ENCODE measurements at regions not wholly inside any gene's neighbourhood (a gene's known extent, or its start where the extent isn't known, plus 50 kb on each side); places are given as distances from the start of the nearest gene placed in this dataset.

GRCh38 chr14:54220071-54220703 lies 176.6 kb upstream of the CDKN3 start:
- Histone ChIP-seq H3K4me3 (ENCODE audit: low read length) (no peak overlapping the region), H3K36me3 (ENCODE audit: control insufficient read depth, insufficient read depth, low read length) (no peaks in the 10 kb centered on the region), H3K9me3 (ENCODE audit: control insufficient read depth, insufficient read depth, low read length) (no peaks in the 10 kb centered on the region), H3K27ac (ENCODE audit: low read length) (no peak overlapping the region), H3K4me1 (ENCODE audit: control insufficient read depth, insufficient read depth, low read length) (peaks cover 6% of the 10 kb centered on the region), H3K27me3 (ENCODE audit: control insufficient read depth, insufficient read depth, low read length) (peaks cover 24% of the 10 kb centered on the region)
- DNase-seq (no peak), ATAC-seq (no peak)
- TF ChIP-seq, protein P1, sequence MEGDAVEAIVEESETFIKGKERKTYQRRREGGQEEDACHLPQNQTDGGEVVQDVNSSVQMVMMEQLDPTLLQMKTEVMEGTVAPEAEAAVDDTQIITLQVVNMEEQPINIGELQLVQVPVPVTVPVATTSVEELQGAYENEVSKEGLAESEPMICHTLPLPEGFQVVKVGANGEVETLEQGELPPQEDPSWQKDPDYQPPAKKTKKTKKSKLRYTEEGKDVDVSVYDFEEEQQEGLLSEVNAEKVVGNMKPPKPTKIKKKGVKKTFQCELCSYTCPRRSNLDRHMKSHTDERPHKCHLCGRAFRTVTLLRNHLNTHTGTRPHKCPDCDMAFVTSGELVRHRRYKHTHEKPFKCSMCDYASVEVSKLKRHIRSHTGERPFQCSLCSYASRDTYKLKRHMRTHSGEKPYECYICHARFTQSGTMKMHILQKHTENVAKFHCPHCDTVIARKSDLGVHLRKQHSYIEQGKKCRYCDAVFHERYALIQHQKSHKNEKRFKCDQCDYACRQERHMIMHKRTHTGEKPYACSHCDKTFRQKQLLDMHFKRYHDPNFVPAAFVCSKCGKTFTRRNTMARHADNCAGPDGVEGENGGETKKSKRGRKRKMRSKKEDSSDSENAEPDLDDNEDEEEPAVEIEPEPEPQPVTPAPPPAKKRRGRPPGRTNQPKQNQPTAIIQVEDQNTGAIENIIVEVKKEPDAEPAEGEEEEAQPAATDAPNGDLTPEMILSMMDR (IDR thresholded peaks at IDR 0.05), result no peak
- Mint-ChIP-seq H3K4me3 (no peak overlapping the region), H3K36me3 (no peaks in the 10 kb centered on the region), H3K9me3 (peaks cover 0 to 2% of the 10 kb centered on the region in 2 donors), H3K4me1 (peaks cover 0 to 5% of the 10 kb centered on the region in 2 donors), H3K27ac (no peak overlapping the region), H3K27me3 (ENCODE audit: low read depth in 2 of 2) (peaks cover 36 to 82% of the 10 kb centered on the region in 2 donors)
- WGBS (ENCODE audit: insufficient coverage), result 5% methylated on average over 24 of the region's 28 CpGs
- intact Hi-C loops (cut with micrococcal nuclease), result no loop called here

DNA sequence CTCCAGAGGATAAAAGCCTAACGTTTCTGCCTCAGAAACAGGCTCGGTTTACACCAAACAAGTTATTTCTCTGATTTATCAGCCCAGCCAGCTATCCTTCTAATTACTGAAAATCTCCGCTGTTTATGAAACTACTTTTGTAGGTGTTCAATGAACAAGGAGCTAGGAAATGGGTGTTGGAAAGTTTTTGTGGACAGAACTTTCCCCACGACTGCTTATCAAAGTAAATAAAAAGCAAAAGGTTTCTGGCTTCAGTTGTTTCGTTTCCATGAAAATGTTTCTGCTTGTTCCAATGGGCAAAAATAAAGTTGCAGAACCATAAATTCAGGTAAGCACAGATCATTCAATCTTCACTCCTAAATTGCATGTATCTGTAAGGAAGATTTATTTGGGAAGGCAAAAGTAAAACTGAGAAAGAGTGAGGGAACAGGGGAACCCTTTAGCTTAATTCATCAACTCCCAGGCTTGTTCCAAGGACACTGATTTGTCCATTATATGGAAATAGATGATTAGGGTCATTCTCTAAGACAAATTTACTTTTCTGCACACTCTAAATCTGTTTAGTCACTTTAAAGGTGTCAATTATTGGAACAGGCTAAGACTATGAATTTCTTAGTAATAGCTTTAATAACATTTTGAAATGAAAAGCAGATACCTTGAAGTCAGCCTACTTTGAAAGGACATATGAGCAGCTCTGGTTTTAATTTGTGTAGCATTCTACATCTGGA lies 175.9 kb upstream of the CDKN3 start:
- WGBS (ENCODE audit: insufficient coverage), result 21% methylated on average over 4 of the region's 5 CpGs
- peaks cover 0 to 2% of the 10 kb centered on the region in 2 donors for H3K9me3 Mint-ChIP-seq

DNA sequence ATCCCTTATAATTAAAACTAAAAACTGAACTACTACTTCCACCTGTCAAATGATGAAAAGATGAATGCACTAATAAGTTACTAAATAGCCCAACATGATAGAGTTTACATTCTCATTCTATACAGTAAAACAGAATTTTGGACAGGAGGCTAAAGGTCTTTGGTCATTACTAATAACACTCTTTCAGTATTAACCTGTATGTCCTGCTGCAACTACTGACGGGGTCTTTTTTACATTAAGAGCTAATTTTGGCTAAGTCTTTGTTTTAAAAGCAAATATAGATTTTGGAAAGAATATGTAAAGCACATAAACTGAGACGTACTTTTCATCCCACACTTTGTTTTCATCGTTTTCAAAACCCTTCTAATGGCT lies 175.4 kb upstream of the CDKN3 start:
- Histone ChIP-seq H3K9me3 (ENCODE audit: control insufficient read depth, insufficient read depth, low read length) (no peaks in the 10 kb centered on the region), H3K27ac (ENCODE audit: low read length) (no peak overlapping the region), H3K36me3 (ENCODE audit: control insufficient read depth, insufficient read depth, low read length) (no peaks in the 10 kb centered on the region), H3K27me3 (ENCODE audit: control insufficient read depth, insufficient read depth, low read length) (peaks cover 24% of the 10 kb centered on the region), H3K4me3 (ENCODE audit: low read length) (no peak overlapping the region), H3K4me1 (ENCODE audit: control insufficient read depth, insufficient read depth, low read length) (peaks cover 6% of the 10 kb centered on the region)
- peaks cover 0 to 5% of the 10 kb centered on the region in 2 donors for H3K4me1 Mint-ChIP-seq
- no peak overlapping the region for H3K4me3 Mint-ChIP-seq
- WGBS (ENCODE audit: insufficient coverage), result no CpG with 5 or more reads among the region's 3 CpGs
- no peaks in the 10 kb centered on the region for H3K36me3 Mint-ChIP-seq
- H3K27ac Mint-ChIP-seq, result no peak overlapping the region
- TF ChIP-seq, protein P1 (IDR thresholded peaks at IDR 0.05), result no peak
- H3K27me3 Mint-ChIP-seq (ENCODE audit: low read depth in 2 of 2), result peaks cover 36 to 90% of the 10 kb centered on the region in 2 donors
- H3K9me3 Mint-ChIP-seq, result peaks cover 0 to 2% of the 10 kb centered on the region in 2 donors
- no peak for DNase-seq
- intact Hi-C loops (cut with micrococcal nuclease), result no loop called here
- no peak for ATAC-seq

More for the DNA sequence above, 175.9 kb upstream of the CDKN3 start:
- no peak overlapping the region for H3K27ac ChIP-seq (ENCODE audit: low read length)
- no peak overlapping the region for H3K27ac Mint-ChIP-seq
- H3K4me3 Mint-ChIP-seq, result no peak overlapping the region
- H3K27me3 ChIP-seq (ENCODE audit: control insufficient read depth, insufficient read depth, low read length), result peaks cover 24% of the 10 kb centered on the region
- DNase-seq (no peak), ATAC-seq (no peak)
- no peaks in the 10 kb centered on the region for H3K36me3 ChIP-seq (ENCODE audit: control insufficient read depth, insufficient read depth, low read length)
- intact Hi-C loops (cut with micrococcal nuclease), result no loop called here
- H3K4me3 ChIP-seq (ENCODE audit: low read length), result no peak overlapping the region
- H3K36me3 Mint-ChIP-seq, result no peaks in the 10 kb centered on the region
- peaks cover 6% of the 10 kb centered on the region for H3K4me1 ChIP-seq (ENCODE audit: control insufficient read depth, insufficient read depth, low read length)
- no peaks in the 10 kb centered on the region for H3K9me3 ChIP-seq (ENCODE audit: control insufficient read depth, insufficient read depth, low read length)
- peaks cover 0 to 5% of the 10 kb centered on the region in 2 donors for H3K4me1 Mint-ChIP-seq
- TF ChIP-seq, protein P1 (IDR thresholded peaks at IDR 0.05), result no peak
- peaks cover 36 to 88% of the 10 kb centered on the region in 2 donors for H3K27me3 Mint-ChIP-seq (ENCODE audit: low read depth in 2 of 2)
